ENCODE measurements at regions not wholly inside any gene's neighbourhood (a gene's known extent, or its start where the extent isn't known, plus 50 kb on each side); places are given as distances from the start of the nearest gene placed in this dataset.
"Not testable (repeated sequence)": the region's sequence is repeated elsewhere in the genome, so short reads cannot be mapped to it uniquely, and the experiment has no call there.

DNA sequence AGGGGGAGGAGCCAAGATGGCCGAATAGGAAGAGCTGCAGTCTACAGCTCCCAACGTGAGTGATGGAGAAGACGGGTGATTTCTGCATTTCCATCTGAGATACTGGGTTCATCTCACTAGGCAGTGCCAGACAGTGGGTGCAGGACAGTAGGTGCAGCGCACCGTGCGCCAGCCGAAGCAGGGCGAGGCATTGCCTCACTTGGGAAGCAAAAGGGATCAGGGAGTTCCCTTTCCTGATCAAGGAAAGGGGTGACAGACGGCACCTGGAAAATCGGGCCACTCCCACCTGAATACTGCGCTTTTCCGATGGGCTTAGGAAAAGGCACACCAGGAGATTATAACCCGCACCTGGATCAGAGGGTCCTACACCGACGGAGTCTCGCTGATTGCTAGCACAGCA is 121.1 kb upstream of the SESTD1 start:
- WGBS, 3 donors = 89 to 96% (median 95%) methylated on average over 16 of the region's 16 CpGs
- intact Hi-C loops (cut with DNase I); H3K9me3 ChIP-seq; ATAC-seq; H3K36me3 ChIP-seq (ENCODE audit: insufficient read depth in 1 of 2, low read depth in 1 of 2); H3K4me3 ChIP-seq; H3K27ac ChIP-seq; H3K27me3 ChIP-seq (ENCODE audit: insufficient read depth in 3 of 3, low read length in 2 of 3); H3K4me1 ChIP-seq; DNase-seq: not testable (repeated sequence)

DNA sequence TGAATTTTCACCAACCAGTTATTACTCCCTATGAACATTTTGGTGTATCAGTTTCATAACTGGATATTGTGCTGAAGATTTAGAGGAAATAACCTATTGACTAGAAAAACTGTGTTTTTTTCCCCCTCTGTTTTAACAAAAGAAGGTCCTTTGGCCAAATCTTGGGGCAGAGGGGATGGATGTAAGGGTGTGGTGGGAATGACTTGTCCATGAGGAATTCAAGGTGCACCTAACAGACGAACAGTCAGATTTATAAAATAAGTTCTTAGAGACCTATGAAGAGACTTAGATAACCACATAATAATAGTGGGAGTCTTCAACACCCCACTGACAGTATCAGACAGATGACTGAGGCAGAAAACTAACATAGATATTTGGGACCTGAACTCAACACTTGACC is 119.3 kb upstream of the SESTD1 start:
- H3K36me3 ChIP-seq (ENCODE audit: insufficient read depth in 1 of 2, low read depth in 1 of 2) = no peaks in the 10 kb centered on the region
- WGBS, 3 donors = 67 to 84% (median 81%) methylated on average over 1 of the region's 1 CpG
- intact Hi-C loops (cut with DNase I) = no loop called here
- ATAC-seq = no peak
- no peak overlapping the region for H3K4me3 ChIP-seq
- no peaks in the 10 kb centered on the region for H3K9me3 ChIP-seq
- H3K27ac ChIP-seq = no peak overlapping the region
- H3K27me3 ChIP-seq (ENCODE audit: insufficient read depth in 3 of 3, low read length in 2 of 3) = no peaks in the 10 kb centered on the region
- no peak for DNase-seq
- TF ChIP-seq, protein P1, sequence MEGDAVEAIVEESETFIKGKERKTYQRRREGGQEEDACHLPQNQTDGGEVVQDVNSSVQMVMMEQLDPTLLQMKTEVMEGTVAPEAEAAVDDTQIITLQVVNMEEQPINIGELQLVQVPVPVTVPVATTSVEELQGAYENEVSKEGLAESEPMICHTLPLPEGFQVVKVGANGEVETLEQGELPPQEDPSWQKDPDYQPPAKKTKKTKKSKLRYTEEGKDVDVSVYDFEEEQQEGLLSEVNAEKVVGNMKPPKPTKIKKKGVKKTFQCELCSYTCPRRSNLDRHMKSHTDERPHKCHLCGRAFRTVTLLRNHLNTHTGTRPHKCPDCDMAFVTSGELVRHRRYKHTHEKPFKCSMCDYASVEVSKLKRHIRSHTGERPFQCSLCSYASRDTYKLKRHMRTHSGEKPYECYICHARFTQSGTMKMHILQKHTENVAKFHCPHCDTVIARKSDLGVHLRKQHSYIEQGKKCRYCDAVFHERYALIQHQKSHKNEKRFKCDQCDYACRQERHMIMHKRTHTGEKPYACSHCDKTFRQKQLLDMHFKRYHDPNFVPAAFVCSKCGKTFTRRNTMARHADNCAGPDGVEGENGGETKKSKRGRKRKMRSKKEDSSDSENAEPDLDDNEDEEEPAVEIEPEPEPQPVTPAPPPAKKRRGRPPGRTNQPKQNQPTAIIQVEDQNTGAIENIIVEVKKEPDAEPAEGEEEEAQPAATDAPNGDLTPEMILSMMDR (IDR thresholded peaks at IDR 0.05) = no peak
- H3K4me1 ChIP-seq = no peaks in the 10 kb centered on the region

DNA sequence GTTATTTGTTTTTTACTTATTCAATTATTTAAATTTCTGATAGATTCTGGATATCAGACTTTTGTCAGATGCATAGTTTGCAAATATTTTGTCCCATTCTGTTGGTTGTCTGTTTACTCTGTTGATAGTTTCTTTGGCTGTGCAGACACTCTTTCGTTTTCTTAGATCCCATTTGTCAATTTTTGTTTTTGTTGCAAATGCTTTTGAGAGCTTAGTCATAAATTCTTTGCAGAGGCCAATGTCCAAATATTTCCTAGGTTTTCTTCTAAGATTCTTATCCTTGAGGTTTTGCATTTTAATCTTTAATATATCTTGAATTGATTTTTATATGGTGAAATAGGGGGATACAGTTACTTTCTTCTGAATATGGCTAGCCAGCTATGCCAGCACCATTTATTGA is 112.7 kb upstream of the SESTD1 start:
- TF ChIP-seq, protein P1 (IDR thresholded peaks at IDR 0.05) = no peak
- H3K4me3 ChIP-seq = no peak overlapping the region
- no peak overlapping the region for H3K27ac ChIP-seq
- H3K9me3 ChIP-seq = no peaks in the 10 kb centered on the region
- H3K27me3 ChIP-seq (ENCODE audit: insufficient read depth in 3 of 3, low read length in 2 of 3) = no peaks in the 10 kb centered on the region
- WGBS, 3 donors = 57 to 79% (median 72%) methylated on average over 1 of the region's 1 CpG
- intact Hi-C loops (cut with DNase I) = no loop called here
- ATAC-seq = no peak
- no peak for DNase-seq
- no peaks in the 10 kb centered on the region for H3K36me3 ChIP-seq (ENCODE audit: insufficient read depth in 1 of 2, low read depth in 1 of 2)
- H3K4me1 ChIP-seq = no peaks in the 10 kb centered on the region

DNA sequence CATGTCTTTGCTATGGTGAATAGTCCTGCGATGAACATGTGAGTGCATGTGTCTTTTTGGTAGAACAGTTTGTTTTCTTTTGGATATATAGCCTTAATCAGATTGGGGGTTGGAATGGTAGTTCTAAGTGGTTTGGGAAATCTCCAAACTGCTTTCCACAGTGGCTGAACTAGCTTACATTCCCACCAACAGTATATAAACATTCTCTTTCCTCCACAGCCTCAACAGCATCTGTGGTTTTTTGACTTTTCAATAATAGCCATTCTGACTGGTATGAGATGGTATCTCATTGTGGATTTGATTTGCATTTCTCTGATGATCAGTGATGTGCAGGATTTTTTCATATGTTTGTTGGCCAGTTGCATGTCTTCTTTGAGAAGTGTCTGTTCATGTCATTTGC is 112.2 kb upstream of the SESTD1 start:
- H3K27ac ChIP-seq = no peak overlapping the region
- no peak for DNase-seq
- TF ChIP-seq, protein P1 (IDR thresholded peaks at IDR 0.05) = no peak
- intact Hi-C loops (cut with DNase I) = no loop called here
- H3K36me3 ChIP-seq (ENCODE audit: insufficient read depth in 1 of 2, low read depth in 1 of 2) = no peaks in the 10 kb centered on the region
- H3K4me1 ChIP-seq = no peaks in the 10 kb centered on the region
- ATAC-seq = no peak
- H3K4me3 ChIP-seq = no peak overlapping the region
- H3K9me3 ChIP-seq = no peaks in the 10 kb centered on the region
- H3K27me3 ChIP-seq (ENCODE audit: insufficient read depth in 3 of 3, low read length in 2 of 3) = no peaks in the 10 kb centered on the region
- WGBS, 3 donors = 95 to 100% (median 97%) methylated on average over 1 of the region's 1 CpG

DNA sequence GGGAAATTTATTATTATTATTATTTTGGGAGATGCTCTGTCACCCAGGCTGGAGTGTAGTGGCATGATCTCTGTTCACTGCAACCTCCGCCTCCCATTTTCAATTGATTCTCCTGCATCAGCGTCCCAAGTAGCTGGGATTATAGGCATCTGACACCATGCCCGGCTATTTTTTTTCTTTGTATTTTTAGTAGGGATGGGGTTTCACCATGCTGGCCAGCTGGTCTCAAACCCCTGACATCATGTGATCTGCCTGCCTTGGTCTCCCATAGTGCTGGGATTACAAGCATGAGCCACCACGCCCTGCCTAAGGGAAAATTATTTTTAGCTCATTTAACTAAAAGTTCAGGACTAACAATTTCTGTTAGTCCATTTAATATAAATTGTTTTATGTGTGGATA is 109.2 kb upstream of the SESTD1 start:
- intact Hi-C loops (cut with DNase I) = no loop called here
- Histone ChIP-seq H3K9me3 (no peaks in the 10 kb centered on the region), H3K36me3 (ENCODE audit: insufficient read depth in 1 of 2, low read depth in 1 of 2) (no peaks in the 10 kb centered on the region), H3K27ac (no peak overlapping the region), H3K4me3 (no peak overlapping the region), H3K27me3 (ENCODE audit: insufficient read depth in 3 of 3, low read length in 2 of 3) (no peaks in the 10 kb centered on the region), H3K4me1 (no peaks in the 10 kb centered on the region)
- WGBS, 3 donors = 50 to 63% (median 58%) methylated on average over 4 of the region's 4 CpGs
- ATAC-seq (no peak), DNase-seq (no peak)
- TF ChIP-seq, protein P1 (IDR thresholded peaks at IDR 0.05) = no peak

DNA sequence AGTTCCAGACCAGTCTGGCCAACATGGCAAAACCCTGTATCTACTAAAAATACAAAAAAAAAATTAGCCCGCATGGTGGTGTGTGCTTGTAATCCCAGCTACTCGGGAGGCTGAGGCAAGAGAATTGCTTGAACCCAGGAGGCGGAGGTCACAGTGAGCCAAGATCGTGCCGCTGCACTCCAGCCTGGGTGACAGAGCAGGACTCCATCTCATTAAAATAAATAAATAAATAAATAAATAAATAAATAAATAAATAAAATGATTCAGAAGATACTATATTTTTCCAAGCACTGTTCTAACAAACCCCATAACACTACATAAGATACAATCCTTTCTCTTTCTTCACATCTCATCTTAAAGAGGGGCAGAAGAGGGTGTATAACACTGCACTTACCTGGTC is 100.9 kb upstream of the SESTD1 start:
- H3K36me3 ChIP-seq (ENCODE audit: insufficient read depth in 1 of 2, low read depth in 1 of 2); H3K4me3 ChIP-seq; H3K27ac ChIP-seq; H3K27me3 ChIP-seq (ENCODE audit: insufficient read depth in 3 of 3, low read length in 2 of 3); ATAC-seq; H3K4me1 ChIP-seq; intact Hi-C loops (cut with DNase I); DNase-seq; H3K9me3 ChIP-seq: not testable (repeated sequence)
- 93 to 98% (median 97%) methylated on average over 5 of the region's 5 CpGs for WGBS, 3 donors

Data from psoas muscle (tissue), 7 donors.